H1 (cell line): ENCODE measurements at regions not wholly inside any gene's neighbourhood (a gene's known extent, or its start where the extent isn't known, plus 50 kb on each side); places are given as distances from the start of the nearest gene placed in this dataset.

Experiments
- KDM5A ChIP-seq: fragments of 200-600 bp; IDR thresholded peaks from 2 replicates; pipeline ENCODE4 v1.7.1; 2012; ENCODE audit warnings: mild to moderate bottlenecking, low read length, inconsistent platforms, mixed read lengths
- POLR2A ChIP-seq, 2 experiments: IDR thresholded peaks; 1 replicate in 1 of 2; 2 replicates in 1 of 2; pipeline ENCODE4 v1.6.1; 2011; ENCODE audit warnings: low read depth in 2 of 2, low read length in 2 of 2, mild to moderate bottlenecking in 2 of 2; ENCODE audit errors: control extremely low read depth in 1 of 2
- SP2 ChIP-seq: IDR thresholded peaks from 2 replicates; pipeline ENCODE4 v1.6.1; 2012; ENCODE audit warnings: mild to moderate bottlenecking, low read length, inconsistent platforms
- ZNF274 ChIP-seq: IDR thresholded peaks from 2 replicates; pipeline ENCODE4 v1.7.0; 2012; ENCODE audit warnings: low read length, borderline replicate concordance; ENCODE audit errors: extremely low read depth

DNA sequence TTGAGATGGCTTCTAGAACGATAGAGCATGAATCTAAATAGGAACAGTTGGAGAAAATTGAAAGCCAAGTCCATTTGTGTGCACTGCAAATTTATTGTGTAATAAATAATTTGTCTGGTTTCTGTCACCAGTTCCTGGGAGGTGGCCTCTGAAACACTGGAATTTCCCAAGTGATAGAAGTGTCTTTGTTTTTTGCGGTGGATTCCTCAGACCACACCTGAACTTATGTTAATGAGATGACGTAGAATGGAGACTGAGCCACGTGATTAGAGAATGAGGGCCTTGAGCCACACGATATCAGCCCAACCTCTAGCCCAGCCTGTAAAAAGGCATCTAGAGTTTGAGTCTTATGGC lies 105.1 kb downstream of the MSX2 start (continued):
- TF ChIP-seq KDM5A (no peak), POLR2A (IDR thresholded peaks at IDR 0.05; ENCODE audit: control extremely low read depth in 1 of 2, low read depth in 2 of 2, low read length in 2 of 2) (no peak), SP2 (no peak), ZNF274 (no peak)
- TF ChIP-seq, all 59 proteins: peak for 0
